ENCODE measurements at regions not wholly inside any gene's neighbourhood (a gene's known extent, or its start where the extent isn't known, plus 50 kb on each side); places are given as distances from the start of the nearest gene placed in this dataset.

DNA sequence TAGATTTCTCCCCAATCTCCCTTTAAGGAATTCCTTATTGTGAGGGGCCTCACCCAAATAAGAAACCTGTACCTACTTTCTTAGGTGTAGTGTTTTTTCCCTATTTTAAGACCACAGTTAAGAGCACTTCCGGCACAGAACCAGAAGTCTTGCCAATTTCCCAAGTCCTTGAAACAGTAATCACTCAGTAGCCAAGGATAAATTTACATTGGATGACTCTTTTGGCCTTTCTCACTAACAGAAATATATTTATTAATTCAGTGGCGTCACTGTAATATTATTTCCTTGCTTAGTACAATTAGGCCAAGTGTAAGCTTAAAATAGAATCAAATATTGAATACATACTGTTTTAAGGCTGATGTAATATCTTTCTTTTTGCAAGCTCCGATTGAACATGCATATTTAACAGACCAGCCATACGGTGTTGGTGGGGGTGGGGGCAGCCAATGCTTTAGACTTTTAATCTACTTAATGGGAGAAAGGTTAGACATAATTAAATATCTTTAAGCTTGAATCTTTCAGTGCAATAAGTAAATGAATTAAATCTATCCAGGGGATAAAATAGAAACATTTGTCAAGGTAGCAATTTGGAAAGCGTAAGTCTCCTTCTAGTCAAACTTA lies 50.8 kb upstream of the ITGA6 start:
- FAIRE-seq = no peak
- DNase-seq (ENCODE audit: low spot score in 2 of 2) = no peak

DNA sequence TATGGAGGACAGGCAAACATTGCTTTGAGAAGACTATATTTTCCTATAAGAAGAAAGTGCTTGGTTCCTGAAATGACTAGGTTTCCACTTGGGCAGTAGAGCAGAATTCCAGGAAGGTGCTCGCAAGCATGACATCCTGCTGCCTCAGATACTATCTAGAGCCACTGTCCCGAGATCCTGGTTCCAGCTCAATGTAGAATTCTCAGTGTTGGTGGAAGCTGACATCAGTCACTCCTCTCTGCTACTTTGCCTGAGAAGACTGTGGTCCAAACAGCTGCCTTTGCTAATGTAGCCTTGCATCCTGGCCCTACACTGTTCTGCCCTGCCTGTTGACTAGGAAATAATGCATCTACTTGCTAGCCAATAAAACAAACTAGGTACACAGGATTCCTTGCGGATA lies 50.0 kb upstream of the ITGA6 start:
- no peak for FAIRE-seq
- no peak for DNase-seq (ENCODE audit: low spot score in 2 of 2)
